HG03103 (cell line): ENCODE measurements at regions not wholly inside any gene's neighbourhood (a gene's known extent, or its start where the extent isn't known, plus 50 kb on each side); places are given as distances from the start of the nearest gene placed in this dataset.

ENCODE experiments used
- ATAC-seq: cut with Tn5 transposase; IDR thresholded peaks from one replicate; pipeline ENCODE4 v1.9.1; 2021; ENCODE audit warnings: low read depth; ENCODE audit not compliant: unreplicated experiment

DNA sequence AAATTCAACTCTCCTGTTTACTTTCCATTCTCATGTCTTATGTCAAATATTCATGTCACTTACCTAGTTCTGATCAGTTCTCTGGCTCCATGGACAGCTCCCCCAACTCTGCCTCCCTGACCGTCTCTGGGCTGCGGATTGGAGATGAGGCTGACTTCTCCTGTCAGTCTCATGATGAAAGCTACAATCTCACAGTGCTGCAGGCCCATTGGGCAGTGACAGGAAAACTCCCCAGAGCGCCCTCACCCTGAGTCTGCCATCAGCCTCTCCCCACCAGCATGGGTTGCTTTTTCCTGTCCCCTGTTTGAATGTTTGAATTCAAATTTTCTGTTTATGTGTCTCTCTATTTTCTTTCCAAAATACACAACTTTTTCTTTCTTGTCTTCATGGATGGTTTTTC, 63.8 kb upstream of the TOP3B start:
- no peak for ATAC-seq

- no peak for ATAC-seq
Observed at GRCh38 chr22:22045571-22046335, 63.2 kb upstream of the TOP3B start.

DNA sequence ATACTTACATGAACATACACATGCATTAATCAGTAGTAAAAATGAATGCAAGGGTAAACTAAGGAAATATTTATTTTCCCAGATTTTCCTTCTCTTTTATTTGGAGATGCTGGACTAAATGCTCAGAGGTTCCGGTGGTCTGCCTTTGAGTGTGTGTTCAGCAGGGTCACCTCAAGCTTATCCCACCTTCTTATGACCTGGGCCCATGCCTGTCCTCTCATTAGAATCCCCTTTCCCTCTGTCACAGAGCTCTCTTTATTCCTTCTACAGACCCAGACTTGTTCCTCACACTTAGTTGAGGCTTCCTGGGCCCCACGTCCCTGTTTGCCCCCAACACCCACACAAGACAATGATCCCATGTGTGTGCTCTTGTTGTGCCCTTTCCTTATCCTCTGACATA, 61.6 kb upstream of the TOP3B start:
- no peak for ATAC-seq

DNA sequence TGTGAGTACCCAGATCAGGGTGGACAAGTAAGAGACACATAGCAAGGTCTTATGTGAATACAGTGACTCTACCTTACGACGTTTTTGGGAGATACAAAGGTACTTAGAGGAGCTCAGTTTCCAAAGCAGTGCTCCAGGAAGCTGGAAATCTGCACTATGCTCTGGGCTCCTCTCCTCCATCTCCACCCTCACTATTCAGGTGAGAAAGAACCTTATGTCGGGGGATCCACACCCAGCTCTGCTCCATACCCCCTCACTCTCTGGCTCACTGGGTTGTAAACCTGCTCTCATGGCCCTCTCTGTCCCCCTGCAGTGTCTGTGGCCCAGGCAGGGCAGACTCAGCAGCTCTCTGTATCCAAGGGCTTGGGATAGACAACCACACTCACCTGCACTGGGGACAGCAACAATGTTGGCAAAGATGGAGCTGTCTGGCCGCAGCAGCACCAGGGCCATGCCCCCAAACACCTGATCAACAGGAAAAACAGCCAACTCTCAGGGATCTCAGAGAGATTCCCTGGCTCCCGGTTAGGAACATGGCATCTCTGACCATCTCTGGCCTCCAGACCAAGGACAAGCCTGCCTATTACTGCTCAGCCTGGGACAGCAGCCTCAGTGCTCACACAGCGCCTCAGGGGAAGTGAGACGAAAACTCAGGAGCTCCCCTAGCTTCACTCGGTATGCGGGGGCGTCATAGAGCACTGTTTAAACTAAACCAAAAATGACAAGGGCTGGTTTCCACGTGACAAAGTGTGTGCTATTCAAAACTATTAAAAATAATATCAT, 60.9 kb upstream of the TOP3B start:
- ATAC-seq, result no peak

- ATAC-seq, result no peak
Observed at GRCh38 chr22:22042599-22043295, 60.2 kb upstream of the TOP3B start.

- ATAC-seq, result no peak
Observed at GRCh38 chr22:22042009-22042408, 59.4 kb upstream of the TOP3B start.

DNA sequence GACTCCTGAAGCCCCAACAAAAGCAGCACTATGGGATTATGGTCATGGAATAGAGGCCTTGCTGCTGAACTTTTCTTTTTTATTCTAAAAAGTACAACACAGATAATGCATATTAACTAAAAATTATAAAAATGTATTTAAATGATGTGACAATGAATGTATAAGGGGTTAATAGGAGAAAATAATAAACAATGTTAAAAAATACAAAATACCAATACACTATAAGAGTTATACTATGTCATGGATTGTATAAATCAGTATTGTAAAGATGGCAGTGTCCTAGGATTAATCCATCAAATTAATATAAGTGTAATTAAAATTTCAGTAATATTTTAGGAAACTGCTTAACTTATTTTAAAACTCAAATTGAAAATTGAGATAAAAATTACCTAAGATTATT, 58.3 kb upstream of the TOP3B start:
- ATAC-seq, result no peak

- ATAC-seq, result no peak
Observed at GRCh38 chr22:22040472-22040871, 57.9 kb upstream of the TOP3B start.

- no peak for ATAC-seq
Observed at GRCh38 chr22:22039286-22040074, 56.9 kb upstream of the TOP3B start.

GRCh38 chr22:22038178-22038880, 55.7 kb upstream of the TOP3B start:
- ATAC-seq, result no peak

DNA sequence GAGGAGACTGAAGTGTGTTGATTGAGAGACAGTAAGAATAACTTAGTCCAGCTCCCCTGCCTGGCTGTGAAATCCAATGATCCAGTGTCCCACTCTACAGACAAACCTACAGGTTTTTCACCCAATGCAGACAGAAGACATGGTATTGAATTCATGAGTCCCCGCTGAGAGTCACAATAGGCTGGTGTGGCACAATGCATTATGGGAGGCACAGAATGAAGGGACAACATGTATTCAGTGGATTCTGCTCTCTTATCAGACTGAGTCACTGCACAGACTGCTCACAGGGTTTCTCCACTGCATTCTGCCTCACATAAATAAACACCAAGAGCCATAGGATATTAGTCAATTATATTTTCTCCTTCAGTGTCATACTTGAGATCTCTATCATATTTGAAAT, 55.2 kb upstream of the TOP3B start:
- no peak for ATAC-seq

DNA sequence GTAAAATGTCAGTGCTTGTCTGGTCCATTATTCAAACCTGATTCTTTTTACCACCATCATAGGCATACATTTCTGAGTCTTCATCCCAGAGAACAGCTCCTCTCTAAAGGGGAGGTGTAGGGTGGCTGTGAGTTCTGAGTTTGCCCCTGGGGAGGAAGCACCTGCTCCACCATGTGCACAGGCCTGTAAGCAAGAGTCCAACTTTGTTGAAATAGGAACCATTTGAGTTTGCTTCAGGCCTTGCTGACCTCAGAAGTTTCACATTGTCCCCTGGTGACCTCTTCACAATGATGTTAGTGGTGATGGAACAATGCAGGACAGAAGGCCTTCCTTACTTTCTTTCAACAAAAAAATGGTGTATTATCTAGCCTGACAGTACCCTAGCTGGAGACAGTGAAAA, 54.6 kb upstream of the TOP3B start:
- no peak for ATAC-seq

DNA sequence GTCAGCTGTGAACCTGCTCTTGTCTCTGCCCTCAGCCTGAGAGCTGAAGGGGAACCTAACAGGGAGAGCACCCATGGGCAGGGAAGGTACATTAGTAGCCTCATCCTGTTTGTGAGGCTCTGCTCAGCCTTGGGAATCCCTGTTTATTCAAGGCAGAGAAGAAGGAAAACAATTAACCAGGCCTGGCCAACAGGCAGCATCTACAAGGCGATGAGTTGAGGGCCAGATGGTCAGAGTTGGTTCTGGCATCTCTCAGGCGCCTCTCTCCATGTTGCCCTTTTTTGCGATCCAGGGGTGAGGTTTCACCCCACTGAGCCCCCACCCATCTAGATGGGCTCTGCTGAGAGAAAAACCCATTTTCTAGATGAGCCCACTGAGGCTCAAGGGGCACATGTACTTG, 54.0 kb upstream of the TOP3B start:
- no peak for ATAC-seq

DNA sequence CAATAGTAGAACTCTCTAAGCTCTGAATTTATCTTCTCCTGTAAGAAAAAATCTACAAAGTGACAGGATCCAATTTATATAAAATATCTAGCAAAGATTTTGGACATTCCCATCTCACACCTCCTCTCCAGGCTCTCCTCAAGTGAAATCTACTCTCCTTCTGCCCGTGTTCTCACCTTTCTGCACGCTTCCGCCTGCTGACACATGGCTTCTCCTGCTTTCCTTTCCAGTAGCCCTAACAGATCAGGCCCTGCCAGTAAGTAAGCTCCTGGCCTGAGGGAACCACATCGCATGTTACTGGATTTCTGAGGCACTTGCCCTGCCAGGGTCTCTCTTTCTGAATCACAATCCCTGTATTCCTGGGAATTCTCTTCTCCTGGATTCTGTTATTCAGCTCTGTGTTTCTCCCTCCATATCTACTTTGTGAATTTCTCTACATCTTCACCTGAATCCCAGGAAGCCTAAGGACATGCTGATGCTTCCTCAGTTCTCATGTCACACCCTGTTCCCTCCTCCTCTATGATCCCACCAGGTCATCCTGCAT, 53.3 kb upstream of the TOP3B start:
- no peak for ATAC-seq

DNA sequence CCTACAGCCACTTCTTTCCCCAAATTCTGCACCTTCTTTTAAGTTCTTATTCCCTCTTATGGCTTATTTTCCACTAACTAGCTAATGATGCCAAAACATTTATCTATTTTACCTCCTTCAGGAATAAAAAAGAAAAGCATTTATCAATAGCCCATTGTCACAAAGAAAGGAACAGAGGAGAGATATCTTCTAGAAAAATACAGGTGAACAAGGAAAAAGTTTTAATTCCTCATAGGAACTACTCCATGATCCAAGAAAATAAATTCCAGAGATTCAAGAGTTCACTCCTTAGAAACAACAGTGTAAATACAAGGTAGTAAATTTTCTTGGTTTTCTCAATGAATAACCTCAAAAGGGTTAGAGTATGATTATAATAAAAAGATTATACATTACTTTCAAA, 52.6 kb upstream of the TOP3B start:
- ATAC-seq, result no peak

DNA sequence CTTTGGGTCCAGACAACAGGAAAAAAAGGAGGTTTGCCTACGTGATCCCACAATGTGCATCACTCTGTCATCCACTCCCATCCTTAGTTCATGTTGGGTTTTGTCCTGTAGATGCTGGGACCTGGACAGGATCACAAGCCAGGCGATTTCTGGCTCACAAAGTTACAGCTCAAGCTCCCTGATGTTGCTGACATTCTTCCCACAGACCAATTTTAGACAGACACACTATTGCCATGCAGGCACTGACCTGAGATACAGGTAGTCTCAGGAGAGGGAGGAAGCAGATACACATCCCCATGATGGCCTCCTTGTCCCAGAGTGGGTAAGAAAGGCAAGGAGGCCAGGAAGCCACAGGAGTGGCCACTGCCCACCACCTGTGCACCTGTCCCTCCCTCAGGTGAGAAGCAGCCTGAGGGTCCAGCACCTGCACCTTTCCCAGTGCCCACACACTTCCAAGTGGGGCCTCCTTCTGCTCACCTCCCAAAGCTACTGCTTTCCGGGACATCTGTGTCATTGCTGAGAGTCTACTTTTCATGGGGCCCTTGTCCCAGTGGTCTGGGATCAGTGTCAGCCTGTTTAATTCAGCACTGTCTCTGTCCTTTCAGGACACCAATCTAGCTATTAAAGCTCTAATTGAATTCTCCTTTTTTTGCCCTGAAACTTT, 52.0 kb upstream of the TOP3B start:
- no peak for ATAC-seq

GRCh38 chr22:22033803-22034468, 51.3 kb upstream of the TOP3B start:
- ATAC-seq, result no peak

DNA sequence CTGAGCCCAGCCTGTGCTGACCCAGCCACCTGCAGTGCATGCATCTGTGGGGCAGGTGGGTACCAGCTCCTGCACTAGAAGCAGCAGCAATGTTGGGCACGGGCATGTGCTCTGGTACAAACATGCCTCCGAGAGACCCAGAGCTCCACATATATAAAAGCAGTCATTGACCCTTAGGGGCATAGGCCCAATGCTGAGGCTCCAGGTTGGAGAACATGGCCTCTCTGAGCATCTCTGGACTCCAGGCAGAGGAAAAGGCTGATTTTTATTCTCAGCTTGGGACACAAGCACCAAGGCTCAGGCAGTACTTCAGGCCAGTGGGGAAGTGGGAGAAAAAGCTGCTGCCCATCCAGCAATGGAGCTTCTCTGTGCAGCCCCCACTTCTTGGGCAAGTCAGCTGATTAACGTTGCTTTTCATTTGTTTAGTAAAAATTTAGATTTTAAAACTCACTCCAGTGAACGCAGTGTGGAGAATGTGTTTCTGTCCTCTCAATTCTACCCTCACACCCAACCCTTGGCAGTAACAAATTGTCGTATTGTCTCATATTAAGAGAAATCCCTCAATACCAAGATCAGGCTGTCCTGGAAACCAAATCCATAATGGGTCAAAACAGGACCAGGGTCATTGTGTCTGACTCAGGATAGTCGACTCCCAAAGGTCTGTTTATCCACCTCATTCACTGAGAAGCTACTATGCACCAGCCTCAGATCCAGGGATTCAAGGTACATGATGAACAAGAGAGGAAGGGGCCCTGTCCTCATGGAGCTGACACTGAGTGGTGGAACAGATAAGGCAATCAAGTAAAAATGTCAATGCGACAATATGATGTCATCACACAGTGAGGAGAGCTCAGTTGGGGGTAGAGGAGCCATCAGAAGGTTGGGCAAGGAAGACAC, 50.6 kb upstream of the TOP3B start:
- no peak for ATAC-seq
